ENCODE measurements at regions not wholly inside any gene's neighbourhood (a gene's known extent, or its start where the extent isn't known, plus 50 kb on each side); places are given as distances from the start of the nearest gene placed in this dataset.

DNA sequence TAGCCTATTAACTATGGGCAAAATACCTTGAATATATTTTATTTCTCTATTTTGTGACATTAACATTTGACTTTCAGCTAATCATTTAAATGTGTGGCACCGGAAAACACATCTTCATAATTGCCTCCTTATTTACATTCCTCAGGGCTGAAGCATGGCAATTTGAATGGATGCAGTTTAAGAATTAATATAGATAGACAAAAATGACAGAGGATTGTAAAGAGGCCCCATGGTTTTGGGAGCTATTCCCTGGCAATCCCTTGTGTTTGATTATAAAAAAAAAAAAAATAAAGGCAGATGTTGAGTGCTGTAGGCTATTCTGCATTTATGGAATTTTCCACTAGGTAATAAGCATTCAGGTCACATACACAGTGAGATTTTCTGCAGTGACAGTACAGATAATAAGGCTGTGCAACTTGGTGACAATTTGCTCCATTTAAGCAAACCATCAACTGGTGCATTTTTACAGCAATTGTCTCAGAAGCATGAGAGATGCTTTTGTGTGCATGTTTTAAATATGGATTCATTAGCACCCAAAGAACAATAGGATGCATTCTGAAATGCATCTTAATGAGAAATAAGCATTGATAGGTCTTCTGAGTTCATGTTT is 123.2 kb upstream of the SLC38A4 start:
- CTCF ChIA-PET = interaction anchor here (2.1 kb wide), 1 partner anchor 35 kb away, joined by 7 read pairs; no protein-coding TSS in a partner anchor
- dilution Hi-C loops (cut with MboI; ENCODE audit: extremely low pct_ligation_motif_present, low sequenced_read_pairs) (no loop called here), intact Hi-C loops (cut with micrococcal nuclease) (no loop called here)
- Histone ChIP-seq H4K20me1 (replicated peaks; ENCODE audit: control insufficient read depth, extremely low read depth, insufficient read depth, low read length) (no peaks in the 10 kb centered on the region), H3K27ac (ENCODE audit: insufficient read depth, low read depth, low read length) (no peak overlapping the region), H3K79me2 (ENCODE audit: control insufficient read depth, insufficient read depth, low read length) (no peaks in the 10 kb centered on the region), H3K4me2 (ENCODE audit: insufficient read depth, low read length) (no peak overlapping the region), H3K27me3 (ENCODE audit: control insufficient read depth in 2 of 2, insufficient read depth in 2 of 2, low read length in 2 of 2) (peaks cover 0 to 2% of the 10 kb centered on the region in 2 experiments), H3K4me1 (ENCODE audit: control insufficient read depth, extremely low read depth, insufficient read depth, low read length) (no peaks in the 10 kb centered on the region), H3K36me3 (ENCODE audit: control insufficient read depth in 2 of 2, extremely low read depth in 1 of 2, insufficient read depth in 2 of 2, low read length in 2 of 2) (no peaks in the 10 kb centered on the region), H3K4me3 (replicated peaks in 1 of 3; ENCODE audit: insufficient read depth in 1 of 3, low read depth in 1 of 3, low read length in 3 of 3) (no peak overlapping the region), H3K9me1 (replicated peaks; ENCODE audit: control insufficient read depth, extremely low read depth, insufficient read depth, low read length) (no peaks in the 10 kb centered on the region), H3K9me3 (replicated peaks; ENCODE audit: control insufficient read depth, insufficient read depth, low read length) (no peaks in the 10 kb centered on the region), H3K9ac (replicated peaks; ENCODE audit: extremely low read depth, insufficient read depth, low read length) (no peak overlapping the region), H2AFZ (ENCODE audit: low read depth, low read length) (no peak overlapping the region)
- POLR2A ChIA-PET = no interaction called here
- FAIRE-seq (no peak), DNase-seq (ENCODE audit: low read depth, low spot score) (no peak)
- no TSS peak for BruUV-seq (replicated peaks)
- TF ChIP-seq GATA2 (IDR thresholded peaks at IDR 0.05; ENCODE audit: insufficient read depth, insufficient read length, low read depth, low read length) (no peak), FOS (IDR thresholded peaks at IDR 0.05; ENCODE audit: borderline replicate concordance, insufficient read depth, low read length) (no peak), POLR2A (IDR thresholded peaks at IDR 0.05; ENCODE audit: low read depth, low read length) (no peak), MYC (IDR thresholded peaks at IDR 0.05; ENCODE audit: low read depth, low read length) (no peak)
- TF ChIP-seq, protein P1, sequence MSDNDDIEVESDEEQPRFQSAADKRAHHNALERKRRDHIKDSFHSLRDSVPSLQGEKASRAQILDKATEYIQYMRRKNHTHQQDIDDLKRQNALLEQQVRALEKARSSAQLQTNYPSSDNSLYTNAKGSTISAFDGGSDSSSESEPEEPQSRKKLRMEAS (IDR thresholded peaks at IDR 0.05; ENCODE audit: insufficient read depth, insufficient read length) = no peak
- TF ChIP-seq, protein P2, sequence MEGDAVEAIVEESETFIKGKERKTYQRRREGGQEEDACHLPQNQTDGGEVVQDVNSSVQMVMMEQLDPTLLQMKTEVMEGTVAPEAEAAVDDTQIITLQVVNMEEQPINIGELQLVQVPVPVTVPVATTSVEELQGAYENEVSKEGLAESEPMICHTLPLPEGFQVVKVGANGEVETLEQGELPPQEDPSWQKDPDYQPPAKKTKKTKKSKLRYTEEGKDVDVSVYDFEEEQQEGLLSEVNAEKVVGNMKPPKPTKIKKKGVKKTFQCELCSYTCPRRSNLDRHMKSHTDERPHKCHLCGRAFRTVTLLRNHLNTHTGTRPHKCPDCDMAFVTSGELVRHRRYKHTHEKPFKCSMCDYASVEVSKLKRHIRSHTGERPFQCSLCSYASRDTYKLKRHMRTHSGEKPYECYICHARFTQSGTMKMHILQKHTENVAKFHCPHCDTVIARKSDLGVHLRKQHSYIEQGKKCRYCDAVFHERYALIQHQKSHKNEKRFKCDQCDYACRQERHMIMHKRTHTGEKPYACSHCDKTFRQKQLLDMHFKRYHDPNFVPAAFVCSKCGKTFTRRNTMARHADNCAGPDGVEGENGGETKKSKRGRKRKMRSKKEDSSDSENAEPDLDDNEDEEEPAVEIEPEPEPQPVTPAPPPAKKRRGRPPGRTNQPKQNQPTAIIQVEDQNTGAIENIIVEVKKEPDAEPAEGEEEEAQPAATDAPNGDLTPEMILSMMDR (IDR thresholded peaks at IDR 0.05; ENCODE audit: extremely low read depth in 1 of 2, insufficient read depth in 1 of 2, low read depth in 1 of 2, low read length in 2 of 2) = no peak

All from endothelial cell of umbilical vein (primary cell).